ENCODE measurements at regions not wholly inside any gene's neighbourhood (a gene's known extent, or its start where the extent isn't known, plus 50 kb on each side); places are given as distances from the start of the nearest gene placed in this dataset.

DNA sequence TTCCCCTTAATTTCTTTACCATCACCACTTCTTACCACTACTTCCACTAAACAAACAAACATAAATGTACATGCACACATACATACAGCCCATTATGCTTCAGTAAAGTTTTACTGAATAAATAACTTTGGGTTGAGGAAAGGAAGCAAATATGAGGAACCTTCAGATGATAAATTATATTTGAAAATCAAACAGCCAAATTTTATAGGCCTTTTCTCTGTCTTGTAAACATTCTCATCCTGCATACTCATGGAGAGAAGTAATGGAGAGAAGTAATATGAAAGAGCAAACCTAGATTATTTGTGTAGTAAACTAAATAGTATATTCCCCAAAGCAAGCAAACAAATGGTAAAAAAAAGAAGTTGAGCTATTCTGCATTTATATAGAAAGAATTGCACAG lies 658.3 kb upstream of the RORB start:
- Histone ChIP-seq H4K20me1 (ENCODE audit: insufficient read depth, low read length) (no peaks in the 10 kb centered on the region), H3K9ac (ENCODE audit: insufficient read depth, low read length, poor library complexity, severe bottlenecking) (no peak overlapping the region), H3K79me2 (ENCODE audit: insufficient read depth, low read length) (no peaks in the 10 kb centered on the region), H3K9me3 (replicated peaks in 1 of 2; ENCODE audit: control insufficient read depth in 1 of 2, insufficient read depth in 1 of 2, low read length in 2 of 2) (no peaks in the 10 kb centered on the region), H2AFZ (ENCODE audit: insufficient read depth, low read depth, low read length, poor library complexity, severe bottlenecking) (no peak overlapping the region), H3K4me1 (ENCODE audit: control insufficient read depth in 1 of 2, insufficient read depth in 2 of 2, low read length in 2 of 2) (no peaks in the 10 kb centered on the region), H3K4me2 (replicated peaks; ENCODE audit: extremely low read depth, low read length, poor library complexity, severe bottlenecking) (no peak overlapping the region), H3K27me3 (ENCODE audit: control insufficient read depth in 2 of 2, insufficient read depth in 2 of 2, low read length in 2 of 2) (no peaks in the 10 kb centered on the region), H3K4me3 (replicated peaks in 1 of 3; ENCODE audit: low read depth in 2 of 3, low read length in 3 of 3) (no peak overlapping the region), H3K27ac (ENCODE audit: low read depth in 1 of 2, low read length in 2 of 2) (no peak overlapping the region), H3K36me3 (replicated peaks in 1 of 2; ENCODE audit: control insufficient read depth in 1 of 2, insufficient read depth in 2 of 2, low read length in 2 of 2) (no peaks in the 10 kb centered on the region)
- Mint-ChIP-seq H3K4me3 (no peak overlapping the region), H3K27ac (no peak overlapping the region), H3K9me3 (peaks cover 0 to 3% (median 0%) of the 10 kb centered on the region in 7 donors), H3K36me3 (no peaks in the 10 kb centered on the region), H3K4me1 (no peaks in the 10 kb centered on the region), H3K27me3 (ENCODE audit: low read depth in 3 of 3) (peaks cover 0 to 2% (median 0%) of the 10 kb centered on the region in 3 donors)
- intact Hi-C loops (cut with micrococcal nuclease) = no loop called here
- TF ChIP-seq, protein P1, sequence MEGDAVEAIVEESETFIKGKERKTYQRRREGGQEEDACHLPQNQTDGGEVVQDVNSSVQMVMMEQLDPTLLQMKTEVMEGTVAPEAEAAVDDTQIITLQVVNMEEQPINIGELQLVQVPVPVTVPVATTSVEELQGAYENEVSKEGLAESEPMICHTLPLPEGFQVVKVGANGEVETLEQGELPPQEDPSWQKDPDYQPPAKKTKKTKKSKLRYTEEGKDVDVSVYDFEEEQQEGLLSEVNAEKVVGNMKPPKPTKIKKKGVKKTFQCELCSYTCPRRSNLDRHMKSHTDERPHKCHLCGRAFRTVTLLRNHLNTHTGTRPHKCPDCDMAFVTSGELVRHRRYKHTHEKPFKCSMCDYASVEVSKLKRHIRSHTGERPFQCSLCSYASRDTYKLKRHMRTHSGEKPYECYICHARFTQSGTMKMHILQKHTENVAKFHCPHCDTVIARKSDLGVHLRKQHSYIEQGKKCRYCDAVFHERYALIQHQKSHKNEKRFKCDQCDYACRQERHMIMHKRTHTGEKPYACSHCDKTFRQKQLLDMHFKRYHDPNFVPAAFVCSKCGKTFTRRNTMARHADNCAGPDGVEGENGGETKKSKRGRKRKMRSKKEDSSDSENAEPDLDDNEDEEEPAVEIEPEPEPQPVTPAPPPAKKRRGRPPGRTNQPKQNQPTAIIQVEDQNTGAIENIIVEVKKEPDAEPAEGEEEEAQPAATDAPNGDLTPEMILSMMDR (IDR thresholded peaks at IDR 0.05) = no peak
- DNase-seq = no peak

DNA sequence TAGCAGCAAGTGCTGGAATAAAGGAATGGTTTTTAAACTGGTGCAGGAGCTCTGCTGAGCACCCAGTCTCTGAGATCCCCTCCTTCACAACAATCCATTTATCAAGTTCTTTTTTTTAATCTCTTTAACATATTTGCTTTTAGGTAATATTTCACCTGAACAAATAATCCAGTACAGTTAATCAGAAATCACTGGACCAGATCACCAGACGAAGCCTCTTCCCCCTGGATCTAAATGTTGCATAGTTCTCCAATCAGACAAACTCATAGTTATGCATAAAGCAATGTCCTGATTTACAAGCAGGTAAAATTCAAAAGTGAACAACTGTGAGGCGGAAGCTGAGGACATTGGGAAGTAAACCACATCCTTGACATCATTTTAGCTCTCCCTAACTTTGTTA lies 657.7 kb upstream of the RORB start:
- peaks cover 0 to 3% (median 0%) of the 10 kb centered on the region in 7 donors for H3K9me3 Mint-ChIP-seq
- H3K27me3 Mint-ChIP-seq (ENCODE audit: low read depth in 3 of 3) = peaks cover 0 to 2% (median 0%) of the 10 kb centered on the region in 3 donors
- DNase-seq = no peak
- Histone ChIP-seq H3K27me3 (ENCODE audit: control insufficient read depth in 2 of 2, insufficient read depth in 2 of 2, low read length in 2 of 2) (no peaks in the 10 kb centered on the region), H4K20me1 (ENCODE audit: insufficient read depth, low read length) (no peaks in the 10 kb centered on the region), H3K27ac (ENCODE audit: low read depth in 1 of 2, low read length in 2 of 2) (no peak overlapping the region), H3K4me3 (replicated peaks in 1 of 3; ENCODE audit: low read depth in 2 of 3, low read length in 3 of 3) (no peak overlapping the region), H3K9me3 (replicated peaks in 1 of 2; ENCODE audit: control insufficient read depth in 1 of 2, insufficient read depth in 1 of 2, low read length in 2 of 2) (no peaks in the 10 kb centered on the region), H3K79me2 (ENCODE audit: insufficient read depth, low read length) (no peaks in the 10 kb centered on the region), H3K36me3 (replicated peaks in 1 of 2; ENCODE audit: control insufficient read depth in 1 of 2, insufficient read depth in 2 of 2, low read length in 2 of 2) (no peaks in the 10 kb centered on the region), H3K4me1 (ENCODE audit: control insufficient read depth in 1 of 2, insufficient read depth in 2 of 2, low read length in 2 of 2) (no peaks in the 10 kb centered on the region), H3K4me2 (replicated peaks; ENCODE audit: extremely low read depth, low read length, poor library complexity, severe bottlenecking) (no peak overlapping the region), H3K9ac (ENCODE audit: insufficient read depth, low read length, poor library complexity, severe bottlenecking) (no peak overlapping the region), H2AFZ (ENCODE audit: insufficient read depth, low read depth, low read length, poor library complexity, severe bottlenecking) (no peak overlapping the region)
- no peaks in the 10 kb centered on the region for H3K36me3 Mint-ChIP-seq
- no peaks in the 10 kb centered on the region for H3K4me1 Mint-ChIP-seq
- H3K27ac Mint-ChIP-seq = no peak overlapping the region
- H3K4me3 Mint-ChIP-seq = no peak overlapping the region
- 67% methylated on average over 1 of the region's 2 CpGs for WGBS (ENCODE audit: insufficient coverage)
- intact Hi-C loops (cut with micrococcal nuclease) = no loop called here
- TF ChIP-seq, protein P1 (IDR thresholded peaks at IDR 0.05) = no peak

Measured in CD14-positive monocyte (primary cell).